GM18505 (cell line): ENCODE measurements at regions not wholly inside any gene's neighbourhood (a gene's known extent, or its start where the extent isn't known, plus 50 kb on each side); places are given as distances from the start of the nearest gene placed in this dataset.

Experiments used
- ATAC-seq: cut with Tn5 transposase; IDR thresholded peaks from one replicate; pipeline ENCODE4 v1.9.1; 2021; ENCODE audit not compliant: unreplicated experiment
- POLR2A ChIP-seq: IDR thresholded peaks from 4 replicates; pipeline ENCODE4 v1.6.1; 2011; ENCODE audit warnings: borderline replicate concordance; ENCODE audit not compliant: insufficient read depth, insufficient read length; ENCODE audit errors: extremely low read depth

- no peak for TF ChIP-seq POLR2A
- ATAC-seq: no peak
Observed at GRCh38 chr16:85321509-85322271, 209.4 kb upstream of the CIBAR2 start.

- no peak for TF ChIP-seq POLR2A
- no peak for ATAC-seq
Observed at GRCh38 chr16:85323230-85323960, 211.1 kb upstream of the CIBAR2 start.

GRCh38 chr16:85323961-85324253 is 211.6 kb upstream of the CIBAR2 start:
- ATAC-seq: no peak
- no peak for TF ChIP-seq POLR2A

- ATAC-seq: no peak
- no peak for TF ChIP-seq POLR2A
Observed at GRCh38 chr16:85324488-85324887, 212.2 kb upstream of the CIBAR2 start.

- ATAC-seq: no peak
- no peak for TF ChIP-seq POLR2A
Observed at GRCh38 chr16:85326113-85326793, 214.0 kb upstream of the CIBAR2 start.

- no peak for ATAC-seq
- no peak for TF ChIP-seq POLR2A
Observed at GRCh38 chr16:85326794-85327181, 214.5 kb upstream of the CIBAR2 start.

- no peak for ATAC-seq
- TF ChIP-seq POLR2A: no peak
Observed at GRCh38 chr16:85327731-85328675, 215.7 kb upstream of the CIBAR2 start.

GRCh38 chr16:85328676-85329058 is 216.4 kb upstream of the CIBAR2 start:
- no peak for ATAC-seq
- no peak for TF ChIP-seq POLR2A

- no peak for ATAC-seq
- no peak for TF ChIP-seq POLR2A
Observed at GRCh38 chr16:85329059-85329812, 217.0 kb upstream of the CIBAR2 start.

GRCh38 chr16:85330006-85330693 is 217.9 kb upstream of the CIBAR2 start:
- no peak for TF ChIP-seq POLR2A
- ATAC-seq: no peak

GRCh38 chr16:85330694-85331188 is 218.5 kb upstream of the CIBAR2 start:
- no peak for TF ChIP-seq POLR2A
- no peak for ATAC-seq

- TF ChIP-seq POLR2A: no peak
- no peak for ATAC-seq
Observed at GRCh38 chr16:85331688-85332087, 219.4 kb upstream of the CIBAR2 start.

- TF ChIP-seq POLR2A: no peak
- no peak for ATAC-seq
Observed at GRCh38 chr16:85332175-85332574, 219.9 kb upstream of the CIBAR2 start.
